Effector memory CD8-positive, alpha-beta T cell (primary cell): ENCODE measurements at regions not wholly inside any gene's neighbourhood (a gene's known extent, or its start where the extent isn't known, plus 50 kb on each side); places are given as distances from the start of the nearest gene placed in this dataset.
"Not testable (repeated sequence)": the region's sequence is repeated elsewhere in the genome, so short reads cannot be mapped to it uniquely, and the experiment has no call there.

Source experiments
- ATAC-seq: fragments of 150-1000 bp; cut with Tn5 transposase; replicated peaks from 2 replicates; pipeline ENCODE4 v1.10.0; 2021; ENCODE audit warnings: mild to moderate bottlenecking, moderate library complexity
- DNase-seq, 3 experiments: peaks; one replicate each; pipeline ENCODE4 v3.0.0; 2021
- H3K27ac Mint-ChIP-seq, 2 donors: one replicate each; pipeline ENCODE4 v1.8.0; 2022; ENCODE audit warnings: mild to moderate bottlenecking in 2 of 2, mixed read lengths in 2 of 2, moderate library complexity in 2 of 2
- H3K27me3 Mint-ChIP-seq, 2 donors: one replicate each; pipeline ENCODE4 v1.8.0; 2022; ENCODE audit warnings: mixed read lengths in 2 of 2
- H3K36me3 Mint-ChIP-seq: one replicate; pipeline ENCODE4 v1.8.0; 2022; ENCODE audit warnings: mild to moderate bottlenecking, moderate library complexity, mixed read lengths; ENCODE audit not compliant: insufficient read depth
- H3K4me1 Mint-ChIP-seq, 2 donors: one replicate each; pipeline ENCODE4 v1.8.0; 2022; ENCODE audit warnings: low read depth in 2 of 2, mixed read lengths in 2 of 2
- H3K4me3 Mint-ChIP-seq, 2 donors: one replicate each; pipeline ENCODE4 v1.8.0; 2022; ENCODE audit warnings: mild to moderate bottlenecking in 2 of 2, mixed read lengths in 2 of 2, moderate library complexity in 2 of 2
- H3K9me3 Mint-ChIP-seq, 2 donors: one replicate each; pipeline ENCODE4 v1.8.0; 2022; ENCODE audit warnings: mixed read lengths in 2 of 2

GRCh38 chr1:58948671-58949070 is 164.8 kb upstream of the JUN start:
- ATAC-seq (no peak), DNase-seq (no peak)
- H3K36me3 Mint-ChIP-seq = no peaks in the 10 kb centered on the region
- H3K27me3 Mint-ChIP-seq = no peaks in the 10 kb centered on the region
- H3K4me3 Mint-ChIP-seq = peak overlapping the region in 1 of 2 donors; percentile 2
- H3K4me1 Mint-ChIP-seq = peaks cover 22 to 47% of the 10 kb centered on the region in 2 donors
- no peak overlapping the region for H3K27ac Mint-ChIP-seq
- no peaks in the 10 kb centered on the region for H3K9me3 Mint-ChIP-seq

- H3K27me3 Mint-ChIP-seq = no peaks in the 10 kb centered on the region
- no peak for ATAC-seq
- no peak overlapping the region for H3K4me3 Mint-ChIP-seq
- no peaks in the 10 kb centered on the region for H3K36me3 Mint-ChIP-seq
- no peak overlapping the region for H3K27ac Mint-ChIP-seq
- H3K9me3 Mint-ChIP-seq = no peaks in the 10 kb centered on the region
- no peak for DNase-seq
- H3K4me1 Mint-ChIP-seq = peaks cover 12 to 37% of the 10 kb centered on the region in 2 donors
Measured at GRCh38 chr1:58949551-58950220, 165.8 kb upstream of the JUN start.

DNA sequence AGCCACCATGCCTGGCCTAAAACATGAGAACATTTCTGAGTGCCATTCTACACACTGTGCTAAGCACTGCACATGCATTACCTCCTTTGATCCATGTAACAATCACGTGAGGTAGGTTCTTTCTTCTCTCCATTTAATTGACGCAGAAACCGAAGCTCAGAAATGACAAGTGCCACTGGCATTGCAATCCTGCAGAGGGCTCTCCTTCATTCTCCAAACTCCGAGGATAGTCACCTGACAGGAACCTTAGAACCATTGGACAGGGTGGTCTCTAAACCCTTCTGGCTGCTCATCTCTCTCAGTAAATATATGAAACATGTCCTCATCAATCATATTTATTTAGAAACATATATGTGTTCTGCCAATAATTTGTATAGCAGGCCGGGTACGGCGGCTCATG is 167.1 kb upstream of the JUN start:
- Mint-ChIP-seq H3K36me3 (no peaks in the 10 kb centered on the region), H3K4me3 (no peak overlapping the region), H3K27ac (no peak overlapping the region), H3K27me3 (no peaks in the 10 kb centered on the region), H3K9me3 (no peaks in the 10 kb centered on the region), H3K4me1 (peaks cover 10 to 30% of the 10 kb centered on the region in 2 donors)
- DNase-seq = no peak
- no peak for ATAC-seq

DNA sequence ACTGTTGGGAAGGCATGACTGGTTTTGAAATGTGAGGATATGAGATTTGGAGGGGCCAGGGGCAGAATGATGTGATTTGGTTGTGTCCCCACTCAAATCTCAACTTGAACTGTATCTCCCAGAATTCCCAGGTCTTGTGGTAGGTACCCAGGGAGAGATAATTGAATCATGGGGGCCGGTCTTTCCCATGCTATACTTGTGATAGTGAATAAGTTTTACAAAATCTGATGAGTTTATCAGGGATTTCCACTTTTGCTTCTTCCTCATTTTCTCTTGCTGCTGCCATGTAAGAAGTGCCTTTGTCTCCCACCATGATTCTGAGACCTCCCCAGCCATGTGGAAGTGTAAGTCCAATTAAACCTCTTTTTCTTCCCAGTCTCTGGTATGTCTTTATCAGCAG is 170.1 kb upstream of the JUN start:
- not testable (repeated sequence) for H3K4me3 Mint-ChIP-seq, H3K27me3 Mint-ChIP-seq, H3K36me3 Mint-ChIP-seq, H3K27ac Mint-ChIP-seq, H3K9me3 Mint-ChIP-seq, ATAC-seq, DNase-seq
- peaks cover 6 to 17% of the 10 kb centered on the region in 2 donors for H3K4me1 Mint-ChIP-seq

DNA sequence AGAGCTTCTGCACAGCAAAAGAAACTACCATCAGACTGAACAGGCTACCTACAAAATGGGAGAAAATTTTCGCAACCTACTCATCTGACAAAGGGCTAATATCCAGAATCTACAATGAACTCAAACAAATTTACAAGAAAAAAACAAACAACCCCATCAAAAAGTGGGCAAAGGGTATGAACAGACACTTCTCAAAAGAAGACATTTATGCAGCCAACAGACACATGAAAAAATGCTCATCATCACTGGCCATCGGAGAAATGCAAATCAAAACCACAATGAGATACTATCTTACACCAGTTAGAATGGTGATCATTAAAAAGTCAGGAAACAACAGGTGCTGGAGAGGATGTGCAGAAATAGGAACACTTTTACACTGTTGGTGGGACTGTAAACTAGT is 179.4 kb upstream of the JUN start:
- ATAC-seq, DNase-seq, H3K36me3 Mint-ChIP-seq, H3K4me3 Mint-ChIP-seq, H3K9me3 Mint-ChIP-seq, H3K27ac Mint-ChIP-seq, H3K27me3 Mint-ChIP-seq: not testable (repeated sequence)
- peaks cover 12 to 17% of the 10 kb centered on the region in 2 donors for H3K4me1 Mint-ChIP-seq

DNA sequence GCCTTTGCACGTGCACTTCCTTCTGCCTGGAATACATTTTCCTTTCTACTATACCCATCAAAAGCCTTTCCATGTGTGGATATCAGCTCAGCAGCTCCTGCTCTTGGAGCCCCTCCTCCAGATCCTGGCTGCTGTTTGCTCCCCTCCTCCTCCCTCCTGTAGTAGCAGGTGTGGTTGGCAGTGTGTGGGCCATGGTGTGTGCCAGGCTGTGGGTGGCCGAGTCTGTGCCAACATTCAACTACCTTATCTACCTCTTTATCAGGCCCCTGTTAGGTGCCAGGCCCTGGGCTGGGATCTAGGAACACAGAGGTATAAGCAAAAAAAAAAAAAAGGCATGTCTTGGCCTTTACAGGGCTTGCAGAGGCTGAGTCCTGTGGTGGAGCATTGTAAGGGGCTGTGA is 180.6 kb upstream of the JUN start:
- H3K4me1 Mint-ChIP-seq = peaks cover 21 to 27% of the 10 kb centered on the region in 2 donors
- ATAC-seq (no peak), DNase-seq (no peak)
- H3K36me3 Mint-ChIP-seq = no peaks in the 10 kb centered on the region
- peak overlapping the region in 1 of 2 donors; percentile 36 for H3K27ac Mint-ChIP-seq
- no peaks in the 10 kb centered on the region for H3K27me3 Mint-ChIP-seq
- no peaks in the 10 kb centered on the region for H3K9me3 Mint-ChIP-seq
- no peak overlapping the region for H3K4me3 Mint-ChIP-seq

DNA sequence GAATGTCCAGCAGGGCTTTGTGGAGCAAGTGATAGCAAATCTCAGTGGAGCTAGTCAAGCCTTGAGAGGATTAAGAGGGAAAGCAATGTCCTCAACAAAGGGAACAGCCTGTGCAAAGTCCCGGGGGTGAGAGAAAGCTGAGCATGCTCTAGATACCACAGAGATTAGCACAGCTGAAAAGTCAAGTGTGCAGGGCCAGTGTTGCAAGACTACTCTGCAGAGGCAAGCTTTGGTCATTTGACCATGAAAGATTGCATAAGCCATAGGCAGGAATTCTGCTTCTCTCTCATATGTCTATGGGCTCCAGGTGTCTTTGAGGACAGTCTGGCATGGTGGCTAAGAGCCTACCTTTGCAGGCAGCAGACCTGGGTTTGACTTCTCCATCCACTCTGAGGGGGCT is 181.0 kb upstream of the JUN start:
- Mint-ChIP-seq H3K4me1 (peaks cover 22 to 30% of the 10 kb centered on the region in 2 donors), H3K27ac (no peak overlapping the region), H3K4me3 (no peak overlapping the region), H3K27me3 (no peaks in the 10 kb centered on the region), H3K9me3 (no peaks in the 10 kb centered on the region), H3K36me3 (no peaks in the 10 kb centered on the region)
- DNase-seq (no peak), ATAC-seq (no peak)

GRCh38 chr1:58966103-58966916 is 182.5 kb upstream of the JUN start:
- H3K4me3 Mint-ChIP-seq = no peak overlapping the region
- no peaks in the 10 kb centered on the region for H3K9me3 Mint-ChIP-seq
- no peak for ATAC-seq
- no peak for DNase-seq
- no peaks in the 10 kb centered on the region for H3K36me3 Mint-ChIP-seq
- peak overlapping the region in 1 of 2 donors; percentile 2 for H3K27ac Mint-ChIP-seq
- peaks cover 22 to 31% of the 10 kb centered on the region in 2 donors for H3K4me1 Mint-ChIP-seq
- no peaks in the 10 kb centered on the region for H3K27me3 Mint-ChIP-seq

- H3K4me3 Mint-ChIP-seq = no peak overlapping the region
- peak overlapping the region in 1 of 2 donors; percentile 91 for H3K27ac Mint-ChIP-seq
- H3K36me3 Mint-ChIP-seq = no peaks in the 10 kb centered on the region
- H3K27me3 Mint-ChIP-seq = no peaks in the 10 kb centered on the region
- no peak for DNase-seq
- no peak for ATAC-seq
- no peaks in the 10 kb centered on the region for H3K9me3 Mint-ChIP-seq
- H3K4me1 Mint-ChIP-seq = peaks cover 25 to 34% of the 10 kb centered on the region in 2 donors
Measured at GRCh38 chr1:58966917-58967740, 183.3 kb upstream of the JUN start.

GRCh38 chr1:58968360-58968952 is 184.6 kb upstream of the JUN start:
- DNase-seq (peak in 1 of 3 experiments; percentile 18), ATAC-seq (peak; percentile 64)
- Mint-ChIP-seq H3K36me3 (no peaks in the 10 kb centered on the region), H3K27me3 (no peaks in the 10 kb centered on the region), H3K4me1 (peaks cover 25 to 34% of the 10 kb centered on the region in 2 donors), H3K4me3 (peak overlapping the region; percentile 25 to 69), H3K9me3 (no peaks in the 10 kb centered on the region), H3K27ac (peak overlapping the region; percentile 91 to 95)

GRCh38 chr1:58969176-58969575 is 185.3 kb upstream of the JUN start:
- peaks cover 25 to 34% of the 10 kb centered on the region in 2 donors for H3K4me1 Mint-ChIP-seq
- DNase-seq = not testable (repeated sequence)

GRCh38 chr1:58971629-58972140 is 187.8 kb upstream of the JUN start:
- peaks cover 19 to 23% of the 10 kb centered on the region in 2 donors for H3K4me1 Mint-ChIP-seq

More at GRCh38 chr1:58969176-58969575, 185.3 kb upstream of the JUN start:
- not testable (repeated sequence) for H3K9me3 Mint-ChIP-seq, H3K36me3 Mint-ChIP-seq, H3K27me3 Mint-ChIP-seq, ATAC-seq
- Mint-ChIP-seq H3K27ac (peak overlapping the region; percentile 91 to 95), H3K4me3 (peak overlapping the region; percentile 25 to 69)

GRCh38 chr1:58975888-58976287 is 192.0 kb upstream of the JUN start:
- Mint-ChIP-seq H3K36me3 (peaks cover 4% of the 10 kb centered on the region), H3K4me1 (peaks cover 14 to 19% of the 10 kb centered on the region in 2 donors), H3K27ac (no peak overlapping the region), H3K27me3 (no peaks in the 10 kb centered on the region), H3K4me3 (no peak overlapping the region), H3K9me3 (no peaks in the 10 kb centered on the region)
- ATAC-seq (no peak), DNase-seq (no peak)

More at GRCh38 chr1:58971629-58972140, 187.8 kb upstream of the JUN start:
- H3K9me3 Mint-ChIP-seq = no peaks in the 10 kb centered on the region
- H3K36me3 Mint-ChIP-seq = no peaks in the 10 kb centered on the region
- ATAC-seq (no peak), DNase-seq (no peak)
- H3K27ac Mint-ChIP-seq = peak overlapping the region in 1 of 2 donors; percentile 56
- no peaks in the 10 kb centered on the region for H3K27me3 Mint-ChIP-seq
- H3K4me3 Mint-ChIP-seq = no peak overlapping the region
